CD14-positive monocyte (primary cell): ENCODE measurements at regions not wholly inside any gene's neighbourhood (a gene's known extent, or its start where the extent isn't known, plus 50 kb on each side); places are given as distances from the start of the nearest gene placed in this dataset.
A peak's percentile ranks its signal among the peaks of the same experiment; 100 is the strongest.

Experiments used
- DNase-seq, 3 donors: peaks; one replicate each; pipeline ENCODE4 v3.0.0-alpha.2; 2011 to 2022
- H2AFZ ChIP-seq: 2 replicates; pipeline ENCODE4 v1.6.0; 2012; ENCODE audit warnings: mild to moderate bottlenecking, low read depth, low read length, inconsistent platforms; ENCODE audit not compliant: insufficient read depth, poor library complexity, severe bottlenecking
- H3K27ac ChIP-seq, 2 donors: 1 replicate in 1 of 2; 2 replicates in 1 of 2; pipeline ENCODE4 v1.5.1; 2012 to 2013; ENCODE audit warnings: low read length in 2 of 2, control low read depth in 1 of 2, inconsistent platforms in 1 of 2, low read depth in 1 of 2, mild to moderate bottlenecking in 1 of 2
- H3K27me3 ChIP-seq, 2 donors: one replicate each; pipeline versions ENCODE4 v1.6.0 to v1.6.1; 2011 to 2013; ENCODE audit warnings: low read length in 2 of 2; ENCODE audit not compliant: control insufficient read depth in 2 of 2, insufficient read depth in 2 of 2
- H3K36me3 ChIP-seq, 2 donors: replicated peaks in 1 of 2; 1 replicate in 1 of 2; 2 replicates in 1 of 2; pipeline versions ENCODE4 v1.5.1 to v1.6.1; 2012 to 2013; ENCODE audit warnings: low read length in 2 of 2, control low read depth in 1 of 2, inconsistent platforms in 1 of 2, mild to moderate bottlenecking in 1 of 2; ENCODE audit not compliant: insufficient read depth in 2 of 2, control insufficient read depth in 1 of 2
- H3K4me1 ChIP-seq, 2 donors: 1 replicate in 1 of 2; 2 replicates in 1 of 2; pipeline versions ENCODE4 v1.5.1 to v1.6.1; 2012 to 2013; ENCODE audit warnings: low read length in 2 of 2, control low read depth in 1 of 2, inconsistent platforms in 1 of 2, mild to moderate bottlenecking in 1 of 2, moderate library complexity in 1 of 2; ENCODE audit not compliant: insufficient read depth in 2 of 2, control insufficient read depth in 1 of 2
- H3K4me2 ChIP-seq: replicated peaks from 2 replicates; pipeline ENCODE3; 2012; ENCODE audit warnings: low read length, moderate library complexity, mild to moderate bottlenecking; ENCODE audit not compliant: poor library complexity, severe bottlenecking; ENCODE audit errors: extremely low read depth
- H3K4me3 ChIP-seq, 3 experiments: fragments of 200-600 bp in 1 of 3; sonication (generic) in 1 of 3; replicated peaks in 1 of 3; 1 replicate in 2 of 3; 2 replicates in 1 of 3; pipeline ENCODE4 v1.5.1; 2011 to 2013; ENCODE audit warnings: low read length in 3 of 3, mild to moderate bottlenecking in 3 of 3, control low read depth in 2 of 3, low read depth in 2 of 3, inconsistent platforms in 1 of 3, moderate library complexity in 1 of 3
- H3K79me2 ChIP-seq: 2 replicates; pipeline ENCODE4 v1.6.0; 2012; ENCODE audit warnings: mild to moderate bottlenecking, control low read depth, inconsistent platforms, low read length, moderate library complexity; ENCODE audit not compliant: insufficient read depth
- H3K9ac ChIP-seq: 2 replicates; pipeline ENCODE4 v1.6.0; 2017; ENCODE audit warnings: low read length, mild to moderate bottlenecking; ENCODE audit not compliant: insufficient read depth, poor library complexity, severe bottlenecking
- H3K9me3 ChIP-seq, 2 donors: replicated peaks in 1 of 2; 1 replicate in 1 of 2; 2 replicates in 1 of 2; pipeline versions ENCODE4 v1.5.1 to v1.6.1; 2012 to 2013; ENCODE audit warnings: low read length in 2 of 2, control low read depth in 1 of 2; ENCODE audit not compliant: control insufficient read depth in 1 of 2, insufficient read depth in 1 of 2
- H4K20me1 ChIP-seq: 2 replicates; pipeline ENCODE4 v1.6.0; 2012; ENCODE audit warnings: mild to moderate bottlenecking, low read length, control low read depth, moderate library complexity; ENCODE audit not compliant: insufficient read depth
- H3K27ac Mint-ChIP-seq, 7 donors: one replicate each; pipeline ENCODE4 v1.8.0; 2020; ENCODE audit warnings: mild to moderate bottlenecking in 7 of 7, mixed read lengths in 7 of 7, moderate library complexity in 6 of 7, inconsistent platforms in 2 of 7
- H3K27me3 Mint-ChIP-seq, 3 donors: one replicate each; pipeline ENCODE4 v1.8.0; 2021 to 2022; ENCODE audit warnings: low read depth in 3 of 3, mild to moderate bottlenecking in 3 of 3, mixed read lengths in 3 of 3, moderate library complexity in 3 of 3, inconsistent platforms in 1 of 3
- H3K36me3 Mint-ChIP-seq, 2 donors: one replicate each; pipeline ENCODE4 v1.8.0; 2020; ENCODE audit warnings: mixed read lengths in 2 of 2, inconsistent platforms in 1 of 2, mild to moderate bottlenecking in 1 of 2
- H3K4me1 Mint-ChIP-seq: one replicate; pipeline ENCODE4 v1.8.0; 2020; ENCODE audit warnings: mild to moderate bottlenecking, mixed read lengths
- H3K4me3 Mint-ChIP-seq, 2 donors: one replicate each; pipeline ENCODE4 v1.8.0; 2020; ENCODE audit warnings: mild to moderate bottlenecking in 2 of 2, mixed read lengths in 2 of 2, moderate library complexity in 1 of 2
- H3K9me3 Mint-ChIP-seq, 7 donors: one replicate each; pipeline ENCODE4 v1.8.0; 2020 to 2022; ENCODE audit warnings: mixed read lengths in 7 of 7, mild to moderate bottlenecking in 6 of 7, moderate library complexity in 6 of 7, inconsistent platforms in 2 of 7
- CTCF ChIP-seq: fragments of 200-600 bp; IDR thresholded peaks from one replicate; pipeline ENCODE4 v1.8.0; 2022; ENCODE audit warnings: antibody characterized with exemption, mild to moderate bottlenecking
- WGBS: methylation state at CpG from one replicate; pipeline ENCODE4 v1.1.5; 2013; ENCODE audit warnings: missing lambda C conversion rate; ENCODE audit not compliant: insufficient coverage; 5-methylcytosine and 5-hydroxymethylcytosine counted together
- intact Hi-C, 2 donors: fragments of 100-400 bp; cut with micrococcal nuclease; formaldehyde crosslinking; loops; one replicate each; pipeline versions ENCODE4 v1.15.0 to v1.15.1; 2023

GRCh38 chr1:29575277-29575676, 339.0 kb downstream of the PTPRU start:
- Histone ChIP-seq H3K4me2 (no peak overlapping the region), H2AFZ (no peak overlapping the region), H3K4me1 (no peaks in the 10 kb centered on the region), H3K9ac (no peak overlapping the region), H3K27ac (no peak overlapping the region), H3K4me3 (no peak overlapping the region), H3K27me3 (peaks cover 0 to 2% of the 10 kb centered on the region in 2 donors), H4K20me1 (no peaks in the 10 kb centered on the region), H3K79me2 (no peaks in the 10 kb centered on the region), H3K9me3 (no peaks in the 10 kb centered on the region), H3K36me3 (no peaks in the 10 kb centered on the region)
- Mint-ChIP-seq H3K27me3 (peaks cover 3 to 9% (median 4%) of the 10 kb centered on the region in 3 donors), H3K4me1 (no peaks in the 10 kb centered on the region), H3K4me3 (peak overlapping the region in 1 of 2 donors; percentile 13), H3K9me3 (peaks cover 0 to 4% (median 0%) of the 10 kb centered on the region in 7 donors), H3K27ac (no peak overlapping the region), H3K36me3 (no peaks in the 10 kb centered on the region)
- no peak for TF ChIP-seq CTCF
- no peak for DNase-seq
- WGBS: 78% methylated on average over 2 of the region's 6 CpGs
- intact Hi-C loops: no loop called here

- intact Hi-C loops: no loop called here
- Mint-ChIP-seq H3K27ac (no peak overlapping the region), H3K9me3 (peaks cover 0 to 4% (median 0%) of the 10 kb centered on the region in 7 donors), H3K4me1 (no peaks in the 10 kb centered on the region), H3K4me3 (no peak overlapping the region), H3K27me3 (peaks cover 3 to 9% (median 4%) of the 10 kb centered on the region in 3 donors), H3K36me3 (no peaks in the 10 kb centered on the region)
- H3K79me2 ChIP-seq: no peaks in the 10 kb centered on the region
- no peaks in the 10 kb centered on the region for H3K9me3 ChIP-seq
- no peaks in the 10 kb centered on the region for H3K36me3 ChIP-seq
- H3K4me2 ChIP-seq: no peak overlapping the region
- no CpG with 5 or more reads among the region's 2 CpGs for WGBS
- H4K20me1 ChIP-seq: no peaks in the 10 kb centered on the region
- peaks cover 0 to 2% of the 10 kb centered on the region in 2 donors for H3K27me3 ChIP-seq
- H2AFZ ChIP-seq: no peak overlapping the region
- H3K27ac ChIP-seq: no peak overlapping the region
- no peak for DNase-seq
- TF ChIP-seq CTCF: no peak
- H3K4me3 ChIP-seq: no peak overlapping the region
- no peak overlapping the region for H3K9ac ChIP-seq
- H3K4me1 ChIP-seq: no peaks in the 10 kb centered on the region
Observed at GRCh38 chr1:29574871-29575270, 338.5 kb downstream of the PTPRU start.
